Activated CD8-positive, alpha-beta memory T cell treated with anti-CD3 and anti-CD28 coated beads, Interleukin-2, amount 50 U/mL, for 48 hours (primary cell): ENCODE measurements at regions not wholly inside any gene's neighbourhood (a gene's known extent, or its start where the extent isn't known, plus 50 kb on each side); places are given as distances from the start of the nearest gene placed in this dataset.

Experiments
- DNase-seq: peaks from one replicate; pipeline ENCODE4 v3.0.0-alpha.2; 2020

- DNase-seq: no peak
Observed at GRCh38 chr11:80163011-80163410, 722.2 kb upstream of the TENM4 start.

GRCh38 chr11:80162387-80162786 is 721.6 kb upstream of the TENM4 start:
- no peak for DNase-seq

- no peak for DNase-seq
Observed at GRCh38 chr11:80157447-80157846, 716.6 kb upstream of the TENM4 start.

- DNase-seq: no peak
Observed at GRCh38 chr11:80156062-80156461, 715.2 kb upstream of the TENM4 start.

GRCh38 chr11:80155412-80156017 is 714.7 kb upstream of the TENM4 start:
- no peak for DNase-seq

- no peak for DNase-seq
Observed at GRCh38 chr11:80146232-80146631, 705.4 kb upstream of the TENM4 start.

GRCh38 chr11:80144897-80145594 is 704.2 kb upstream of the TENM4 start:
- DNase-seq: no peak

- DNase-seq: no peak
Observed at GRCh38 chr11:80136991-80137390, 696.2 kb upstream of the TENM4 start.

- no peak for DNase-seq
Observed at GRCh38 chr11:80129396-80129795, 688.6 kb upstream of the TENM4 start.

GRCh38 chr11:80122211-80122610 is 681.4 kb upstream of the TENM4 start:
- no peak for DNase-seq

GRCh38 chr11:80118073-80118472 is 677.2 kb upstream of the TENM4 start:
- DNase-seq: no peak

- DNase-seq: no peak
Observed at GRCh38 chr11:80116796-80117195, 676.0 kb upstream of the TENM4 start.

- no peak for DNase-seq
Observed at GRCh38 chr11:80109652-80110051, 668.8 kb upstream of the TENM4 start.

- no peak for DNase-seq
Observed at GRCh38 chr11:80109031-80109430, 668.2 kb upstream of the TENM4 start.

GRCh38 chr11:80107415-80107814 is 666.6 kb upstream of the TENM4 start:
- DNase-seq: no peak

GRCh38 chr11:80104191-80104590 is 663.4 kb upstream of the TENM4 start:
- no peak for DNase-seq

- no peak for DNase-seq
Observed at GRCh38 chr11:80103142-80103859, 662.5 kb upstream of the TENM4 start.

- no peak for DNase-seq
Observed at GRCh38 chr11:80097146-80097545, 656.3 kb upstream of the TENM4 start.

- no peak for DNase-seq
Observed at GRCh38 chr11:80096736-80097135, 655.9 kb upstream of the TENM4 start.

- DNase-seq: no peak
Observed at GRCh38 chr11:80086496-80087055, 645.7 kb upstream of the TENM4 start.

GRCh38 chr11:80085563-80085962 is 644.7 kb upstream of the TENM4 start:
- DNase-seq: no peak

- DNase-seq: no peak
Observed at GRCh38 chr11:80084608-80085007, 643.8 kb upstream of the TENM4 start.

GRCh38 chr11:80083531-80083951 is 642.7 kb upstream of the TENM4 start:
- no peak for DNase-seq

- DNase-seq: no peak
Observed at GRCh38 chr11:80082406-80082805, 641.6 kb upstream of the TENM4 start.
